GM23338 (cell line): ENCODE measurements at regions not wholly inside any gene's neighbourhood (a gene's known extent, or its start where the extent isn't known, plus 50 kb on each side); places are given as distances from the start of the nearest gene placed in this dataset.

Experiments
- ATAC-seq: fragments of 200-7000 bp; cut with Tn5 transposase; 3 replicates; pipeline ENCODE4 v1.9.1; 2020
- DNase-seq: peaks from one replicate; pipeline ENCODE4 v3.0.0-alpha.2; 2015; ENCODE audit warnings: low spot score
- H2AFZ ChIP-seq: fragments of 200-600 bp; sonication (generic); 2 replicates; pipeline ENCODE4 v1.8.0; 2016; ENCODE audit warnings: antibody characterized with exemption, mild to moderate bottlenecking, moderate library complexity
- H3F3A ChIP-seq: fragments of 200-600 bp; sonication (generic); replicated peaks from 2 replicates; pipeline ENCODE4 v1.8.0; 2017; ENCODE audit warnings: antibody characterized with exemption, mixed run types, low read depth
- H3K27ac ChIP-seq: fragments of 200-600 bp; sonication (generic); 2 replicates; pipeline ENCODE4 v1.6.1; 2016; ENCODE audit warnings: low read depth
- H3K27me3 ChIP-seq: fragments of 200-600 bp; sonication (generic); 2 replicates; pipeline ENCODE4 v1.8.0; 2016; ENCODE audit warnings: mild to moderate bottlenecking, mixed run types, moderate library complexity; ENCODE audit not compliant: insufficient read depth
- H3K36me3 ChIP-seq: fragments of 200-600 bp; sonication (generic); 2 replicates; pipeline ENCODE4 v1.8.0; 2016; ENCODE audit warnings: mild to moderate bottlenecking; ENCODE audit not compliant: insufficient read depth
- H3K4me1 ChIP-seq: fragments of 200-600 bp; sonication (generic); 2 replicates; pipeline ENCODE4 v1.8.0; 2016; ENCODE audit warnings: mild to moderate bottlenecking, moderate library complexity; ENCODE audit not compliant: insufficient read depth
- H3K4me2 ChIP-seq: fragments of 200-600 bp; sonication (generic); 2 replicates; pipeline ENCODE4 v1.7.1; 2017; ENCODE audit warnings: mixed run types
- H3K4me3 ChIP-seq: fragments of 200-600 bp; sonication (generic); 2 replicates; pipeline ENCODE4 v1.6.1; 2016; ENCODE audit warnings: mixed run types
- H3K79me2 ChIP-seq: fragments of 200-600 bp; sonication (generic); replicated peaks from 2 replicates; pipeline ENCODE4 v1.8.0; 2017; ENCODE audit warnings: mild to moderate bottlenecking; ENCODE audit not compliant: insufficient read depth
- H3K9me2 ChIP-seq: fragments of 200-600 bp; sonication (generic); 2 replicates; pipeline ENCODE4 v1.8.0; 2017; ENCODE audit not compliant: insufficient read depth
- H4K20me1 ChIP-seq: fragments of 200-600 bp; sonication (generic); replicated peaks from 2 replicates; pipeline ENCODE4 v1.8.0; 2017; ENCODE audit warnings: mild to moderate bottlenecking; ENCODE audit not compliant: insufficient read depth
- H3K27ac Mint-ChIP-seq: 2 replicates; pipeline ENCODE4 v1.8.0; 2020; ENCODE audit warnings: inconsistent platforms, mild to moderate bottlenecking, moderate library complexity, mixed read lengths
- H3K27me3 Mint-ChIP-seq: 3 replicates; pipeline ENCODE4 v1.8.0; 2022; ENCODE audit warnings: low read depth, mild to moderate bottlenecking, moderate library complexity, mixed read lengths, inconsistent platforms; ENCODE audit not compliant: insufficient read depth, poor library complexity
- H3K36me3 Mint-ChIP-seq: 3 replicates; pipeline ENCODE4 v1.8.0; 2021; ENCODE audit warnings: low read depth, mild to moderate bottlenecking, inconsistent platforms, moderate library complexity, mixed read lengths
- H3K4me1 Mint-ChIP-seq: 3 replicates; pipeline ENCODE4 v1.8.0; 2020; ENCODE audit warnings: mild to moderate bottlenecking, inconsistent platforms, mixed read lengths
- H3K4me3 Mint-ChIP-seq: 3 replicates; pipeline ENCODE4 v1.8.0; 2021; ENCODE audit warnings: moderate library complexity, mild to moderate bottlenecking, inconsistent platforms, mixed read lengths
- H3K9me3 Mint-ChIP-seq: 3 replicates; pipeline ENCODE4 v1.8.0; 2020; ENCODE audit warnings: moderate library complexity, mild to moderate bottlenecking, inconsistent platforms, mixed read lengths
- CREB1 ChIP-seq: fragments of 250-450 bp; sonication (Bioruptor Pico); IDR thresholded peaks from 2 replicates; pipeline ENCODE4 v1.5.0; 2020; ENCODE audit warnings: low read depth, mild to moderate bottlenecking, moderate library complexity
- CTCF ChIP-seq, 2 experiments: fragments of 200-600 bp in 1 of 2; sonication (generic) in 1 of 2; conservative IDR thresholded peaks; 2 replicates each; pipeline versions ENCODE4 v1.5.1 to v1.6.1; 2016 to 2017; ENCODE audit warnings: antibody characterized with exemption in 2 of 2, low read depth in 2 of 2, mild to moderate bottlenecking in 2 of 2, moderate library complexity in 1 of 2
- ETS1 ChIP-seq: IDR thresholded peaks from 2 replicates; pipeline ENCODE4 v1.6.1; 2016; ENCODE audit warnings: antibody characterized with exemption
- EZH2 ChIP-seq: fragments of 200-600 bp; sonication (generic); IDR thresholded peaks from one replicate; pipeline ENCODE4 v1.8.0; 2017; ENCODE audit warnings: antibody characterized with exemption, mild to moderate bottlenecking, low read depth; ENCODE audit not compliant: unreplicated experiment
- EZH2phosphoT487 ChIP-seq: fragments of 200-600 bp; sonication (generic); IDR thresholded peaks from one replicate; pipeline ENCODE4 v1.8.1; 2018; ENCODE audit warnings: antibody characterized with exemption; ENCODE audit not compliant: unreplicated experiment
- JUNB ChIP-seq: IDR thresholded peaks from one replicate; pipeline ENCODE4 v1.6.1; 2016; ENCODE audit warnings: antibody characterized with exemption; ENCODE audit not compliant: unreplicated experiment
- NANOG ChIP-seq: IDR thresholded peaks from 2 replicates; pipeline ENCODE4 v1.6.1; 2016; ENCODE audit warnings: antibody characterized with exemption, borderline replicate concordance
- POLR2AphosphoS5 ChIP-seq: IDR thresholded peaks from 2 replicates; pipeline ENCODE4 v1.6.1; 2016; ENCODE audit warnings: antibody characterized with exemption, low read depth
- STAT1 ChIP-seq: IDR thresholded peaks from one replicate; pipeline ENCODE4 v1.6.1; 2016; ENCODE audit warnings: antibody characterized with exemption; ENCODE audit not compliant: unreplicated experiment
- ZNF114 ChIP-seq: fragments of 250-450 bp; sonication (Bioruptor Pico); IDR thresholded peaks from 2 replicates; pipeline ENCODE4 v1.5.0; 2020; ENCODE audit warnings: mild to moderate bottlenecking, moderate library complexity
- ZNF331 ChIP-seq: fragments of 250-450 bp; sonication (Bioruptor Pico); IDR thresholded peaks from 2 replicates; pipeline ENCODE4 v1.5.0; 2020; ENCODE audit warnings: low read depth, mild to moderate bottlenecking, moderate library complexity

- Histone ChIP-seq H3K4me2 (no peak overlapping the region), H2AFZ (no peak overlapping the region), H3K79me2 (no peaks in the 10 kb centered on the region), H3K4me1 (no peaks in the 10 kb centered on the region), H3F3A (no peaks in the 10 kb centered on the region), H3K36me3 (no peaks in the 10 kb centered on the region), H3K9me2 (no peaks in the 10 kb centered on the region), H3K27me3 (no peaks in the 10 kb centered on the region), H4K20me1 (no peaks in the 10 kb centered on the region), H3K4me3 (no peak overlapping the region), H3K27ac (no peak overlapping the region)
- no peak for ATAC-seq
- no peaks in the 10 kb centered on the region for H3K4me1 Mint-ChIP-seq
- H3K9me3 Mint-ChIP-seq: peaks cover 4% of the 10 kb centered on the region; the same call in 1 of the 3 replicates
- no peak overlapping the region for H3K27ac Mint-ChIP-seq
- no peak for DNase-seq
- H3K4me3 Mint-ChIP-seq: no peak overlapping the region
- H3K27me3 Mint-ChIP-seq: peaks cover under 1% of the 10 kb centered on the region
- H3K36me3 Mint-ChIP-seq: no peaks in the 10 kb centered on the region
- TF ChIP-seq EZH2 (no peak), CTCF (conservative IDR thresholded peaks at IDR 0.05; ENCODE audit: low read depth in 2 of 2) (no peak), CREB1 (CRISPR knock-in tag) (no peak)
Measured at GRCh38 chrX:150182161-150182560, 181.0 kb upstream of the MAMLD1 start.

GRCh38 chrX:150184491-150184890, 178.6 kb upstream of the MAMLD1 start:
- Histone ChIP-seq H3K4me1 (no peaks in the 10 kb centered on the region), H3K4me3 (no peak overlapping the region), H2AFZ (no peak overlapping the region), H3K9me2 (no peaks in the 10 kb centered on the region), H3K27me3 (no peaks in the 10 kb centered on the region), H3K36me3 (no peaks in the 10 kb centered on the region), H3K4me2 (no peak overlapping the region), H3F3A (no peaks in the 10 kb centered on the region), H3K79me2 (no peaks in the 10 kb centered on the region), H3K27ac (no peak overlapping the region), H4K20me1 (no peaks in the 10 kb centered on the region)
- Mint-ChIP-seq H3K36me3 (no peaks in the 10 kb centered on the region), H3K27me3 (peaks cover 1% of the 10 kb centered on the region), H3K27ac (no peak overlapping the region), H3K4me1 (no peaks in the 10 kb centered on the region), H3K4me3 (no peak overlapping the region), H3K9me3 (no peaks in the 10 kb centered on the region; the same call in 2 of the 3 replicates)
- no peak for ATAC-seq
- DNase-seq: no peak
- TF ChIP-seq NANOG: no peak
- no peak for TF ChIP-seq EZH2
- no peak for TF ChIP-seq JUNB
- no peak for TF ChIP-seq ETS1
- TF ChIP-seq EZH2phosphoT487: no peak
- no peak for TF ChIP-seq POLR2AphosphoS5
- TF ChIP-seq STAT1: no peak
- no peak for TF ChIP-seq ZNF114
- TF ChIP-seq CTCF (conservative IDR thresholded peaks at IDR 0.05; ENCODE audit: low read depth in 2 of 2): no peak
- TF ChIP-seq CREB1 (CRISPR knock-in tag): no peak
- no peak for TF ChIP-seq ZNF331 (CRISPR knock-in tag)
